ENCODE measurements at regions not wholly inside any gene's neighbourhood (a gene's known extent, or its start where the extent isn't known, plus 50 kb on each side); places are given as distances from the start of the nearest gene placed in this dataset.

DNA sequence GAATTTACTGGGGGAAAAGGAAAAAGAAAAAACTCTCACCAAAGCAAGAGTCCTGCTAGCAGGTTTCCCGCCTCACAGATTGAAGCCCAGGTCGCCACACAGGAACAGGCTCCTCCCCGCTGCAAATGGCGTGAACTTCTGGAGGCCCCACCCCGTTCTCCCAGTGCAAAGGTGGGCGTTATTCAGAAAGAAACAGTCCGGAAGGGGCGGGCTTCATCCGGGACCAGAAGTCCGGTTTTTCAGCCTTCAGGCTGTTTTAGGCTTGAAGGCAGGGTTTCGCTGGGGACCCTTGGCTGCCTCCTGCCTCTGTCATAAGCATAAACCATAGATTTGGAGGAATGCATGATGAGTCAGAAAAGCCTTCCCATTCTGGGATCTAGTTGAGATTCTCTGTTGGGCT is 148.3 kb upstream of the POU2AF2 start:
- TF ChIP-seq, protein P1, sequence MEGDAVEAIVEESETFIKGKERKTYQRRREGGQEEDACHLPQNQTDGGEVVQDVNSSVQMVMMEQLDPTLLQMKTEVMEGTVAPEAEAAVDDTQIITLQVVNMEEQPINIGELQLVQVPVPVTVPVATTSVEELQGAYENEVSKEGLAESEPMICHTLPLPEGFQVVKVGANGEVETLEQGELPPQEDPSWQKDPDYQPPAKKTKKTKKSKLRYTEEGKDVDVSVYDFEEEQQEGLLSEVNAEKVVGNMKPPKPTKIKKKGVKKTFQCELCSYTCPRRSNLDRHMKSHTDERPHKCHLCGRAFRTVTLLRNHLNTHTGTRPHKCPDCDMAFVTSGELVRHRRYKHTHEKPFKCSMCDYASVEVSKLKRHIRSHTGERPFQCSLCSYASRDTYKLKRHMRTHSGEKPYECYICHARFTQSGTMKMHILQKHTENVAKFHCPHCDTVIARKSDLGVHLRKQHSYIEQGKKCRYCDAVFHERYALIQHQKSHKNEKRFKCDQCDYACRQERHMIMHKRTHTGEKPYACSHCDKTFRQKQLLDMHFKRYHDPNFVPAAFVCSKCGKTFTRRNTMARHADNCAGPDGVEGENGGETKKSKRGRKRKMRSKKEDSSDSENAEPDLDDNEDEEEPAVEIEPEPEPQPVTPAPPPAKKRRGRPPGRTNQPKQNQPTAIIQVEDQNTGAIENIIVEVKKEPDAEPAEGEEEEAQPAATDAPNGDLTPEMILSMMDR (tag by site-specific recombination; IDR thresholded peaks at IDR 0.05): no peak
- TF ChIP-seq ZNF2 (tag by site-specific recombination; IDR thresholded peaks at IDR 0.05) (no peak), ZNF23 (tag by site-specific recombination; IDR thresholded peaks at IDR 0.05; ENCODE audit: borderline replicate concordance) (no peak), ZNF707 (tag by site-specific recombination; IDR thresholded peaks at IDR 0.05) (no peak), ZNF175 (tag by site-specific recombination; IDR thresholded peaks at IDR 0.05) (no peak)
- TF ChIP-seq, protein P2, sequence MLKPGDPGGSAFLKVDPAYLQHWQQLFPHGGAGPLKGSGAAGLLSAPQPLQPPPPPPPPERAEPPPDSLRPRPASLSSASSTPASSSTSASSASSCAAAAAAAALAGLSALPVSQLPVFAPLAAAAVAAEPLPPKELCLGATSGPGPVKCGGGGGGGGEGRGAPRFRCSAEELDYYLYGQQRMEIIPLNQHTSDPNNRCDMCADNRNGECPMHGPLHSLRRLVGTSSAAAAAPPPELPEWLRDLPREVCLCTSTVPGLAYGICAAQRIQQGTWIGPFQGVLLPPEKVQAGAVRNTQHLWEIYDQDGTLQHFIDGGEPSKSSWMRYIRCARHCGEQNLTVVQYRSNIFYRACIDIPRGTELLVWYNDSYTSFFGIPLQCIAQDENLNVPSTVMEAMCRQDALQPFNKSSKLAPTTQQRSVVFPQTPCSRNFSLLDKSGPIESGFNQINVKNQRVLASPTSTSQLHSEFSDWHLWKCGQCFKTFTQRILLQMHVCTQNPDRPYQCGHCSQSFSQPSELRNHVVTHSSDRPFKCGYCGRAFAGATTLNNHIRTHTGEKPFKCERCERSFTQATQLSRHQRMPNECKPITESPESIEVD (tag by site-specific recombination; IDR thresholded peaks at IDR 0.05): no peak
